Caco-2 (cell line): ENCODE measurements at regions not wholly inside any gene's neighbourhood (a gene's known extent, or its start where the extent isn't known, plus 50 kb on each side); places are given as distances from the start of the nearest gene placed in this dataset.

Source experiments
- BruUV-seq: library from RNA; stranded (reverse); fragments of 400-500 nt; replicated peaks from 2 replicates; lab custom pipeline; 2021; lab: Mats Ljungman, UMichigan
- CTCF ChIA-PET: fragments of 300-600 bp; sonication (Branson Sonifier 250); formaldehyde crosslinking; loops from one replicate; lab custom pipeline; 2022; ENCODE audit warnings: antibody characterized with exemption; lab: Charles Lee
- POLR2A ChIA-PET: fragments of 300-600 bp; sonication (Branson Sonifier 250); formaldehyde crosslinking; loops from one replicate; lab custom pipeline; 2022; ENCODE audit warnings: antibody characterized with exemption; lab: Charles Lee
- DNase-seq, 2 experiments: peaks; one replicate each; pipeline versions ENCODE4 v3.0.0 to v3.0.0-alpha.2; 2020 to 2022
- H3K27me3 ChIP-seq: replicated peaks from 2 replicates; pipeline ENCODE4 v1.6.0; 2011; ENCODE audit warnings: low read length; ENCODE audit not compliant: control insufficient read depth, insufficient read depth
- H3K36me3 ChIP-seq: 2 replicates; pipeline ENCODE4 v1.5.1; 2011; ENCODE audit warnings: low read length; ENCODE audit not compliant: control insufficient read depth, insufficient read depth
- H3K4me1 ChIP-seq: fragments of 250-450 bp; sonication (Bioruptor Pico); 2 replicates; pipeline ENCODE4 v1.5.1; 2020; ENCODE audit warnings: mild to moderate bottlenecking
- H3K4me3 ChIP-seq: 2 replicates; pipeline ENCODE4 v1.5.1; 2011; ENCODE audit warnings: low read depth, mild to moderate bottlenecking, control low read depth, low read length
- H3K9me3 ChIP-seq: fragments of 250-450 bp; sonication (Bioruptor Pico); 2 replicates; pipeline ENCODE4 v1.5.1; 2020; ENCODE audit warnings: mild to moderate bottlenecking, moderate library complexity
- H3K27ac Mint-ChIP-seq: one replicate; pipeline ENCODE4 v1.8.0; 2022; ENCODE audit warnings: mixed read lengths; ENCODE audit not compliant: unreplicated experiment
- H3K27me3 Mint-ChIP-seq: one replicate; pipeline ENCODE4 v1.8.0; 2022; ENCODE audit warnings: mixed read lengths; ENCODE audit not compliant: insufficient read depth, unreplicated experiment
- H3K36me3 Mint-ChIP-seq: one replicate; pipeline ENCODE4 v1.8.0; 2022; ENCODE audit warnings: mild to moderate bottlenecking, mixed read lengths; ENCODE audit not compliant: insufficient read depth, unreplicated experiment
- H3K4me1 Mint-ChIP-seq: one replicate; pipeline ENCODE4 v1.8.0; 2022; ENCODE audit warnings: low read depth, mixed read lengths; ENCODE audit not compliant: unreplicated experiment
- H3K4me3 Mint-ChIP-seq: one replicate; pipeline ENCODE4 v1.8.0; 2022; ENCODE audit warnings: mild to moderate bottlenecking, moderate library complexity, mixed read lengths; ENCODE audit not compliant: unreplicated experiment
- H3K9me3 Mint-ChIP-seq: one replicate; pipeline ENCODE4 v1.8.0; 2022; ENCODE audit warnings: mixed read lengths; ENCODE audit not compliant: unreplicated experiment
- intact Hi-C: fragments of 100-400 bp; cut with micrococcal nuclease; formaldehyde crosslinking; loops from one replicate; pipeline ENCODE4 v1.10.0; 2022; ENCODE audit not compliant: unreplicated experiment
- TF ChIP-seq, protein P1 (sequence below), 2 experiments: fragments of 200-600 bp in 1 of 2; IDR thresholded peaks; 1 replicate in 1 of 2; 2 replicates in 1 of 2; pipeline versions ENCODE4 v1.5.1 to v1.8.0; 2011 to 2022; ENCODE audit warnings: antibody characterized with exemption in 1 of 2, control low read depth in 1 of 2, inconsistent platforms in 1 of 2, low read depth in 1 of 2, low read length in 1 of 2, mild to moderate bottlenecking in 1 of 2, moderate library complexity in 1 of 2; ENCODE audit not compliant: insufficient read depth in 1 of 2, severe bottlenecking in 1 of 2, unreplicated experiment in 1 of 2

DNA sequence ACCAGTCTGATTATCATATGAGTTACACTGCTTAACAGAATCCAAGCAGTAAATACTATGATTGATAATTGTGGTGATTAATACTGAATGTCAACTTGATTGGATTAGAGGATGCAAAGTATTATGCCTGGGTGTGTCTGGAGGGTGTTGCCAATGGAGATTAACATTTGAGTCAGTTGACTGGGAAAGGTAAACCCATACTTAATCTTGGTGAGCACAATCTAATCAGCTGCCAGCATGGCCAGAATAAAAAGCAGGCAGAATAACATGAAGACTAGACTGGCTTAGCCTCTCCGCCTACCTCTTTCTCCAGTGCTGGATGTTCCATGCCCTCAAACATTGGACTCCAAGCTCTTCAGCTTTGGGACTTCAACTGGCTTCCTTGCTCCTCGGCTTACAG, 961.3 kb downstream of the ADGRL3 start:
- no peaks in the 10 kb centered on the region for H3K9me3 Mint-ChIP-seq
- Histone ChIP-seq H3K4me3 (no peak overlapping the region), H3K36me3 (no peaks in the 10 kb centered on the region), H3K4me1 (no peaks in the 10 kb centered on the region), H3K9me3 (no peaks in the 10 kb centered on the region), H3K27me3 (no peaks in the 10 kb centered on the region)
- H3K27ac Mint-ChIP-seq, result no peak overlapping the region
- no peaks in the 10 kb centered on the region for H3K36me3 Mint-ChIP-seq
- no peaks in the 10 kb centered on the region for H3K4me1 Mint-ChIP-seq
- no peaks in the 10 kb centered on the region for H3K27me3 Mint-ChIP-seq
- no TSS peak for BruUV-seq
- CTCF ChIA-PET, result no interaction called here
- DNase-seq, result no peak
- H3K4me3 Mint-ChIP-seq, result no peak overlapping the region
- TF ChIP-seq, protein P1, sequence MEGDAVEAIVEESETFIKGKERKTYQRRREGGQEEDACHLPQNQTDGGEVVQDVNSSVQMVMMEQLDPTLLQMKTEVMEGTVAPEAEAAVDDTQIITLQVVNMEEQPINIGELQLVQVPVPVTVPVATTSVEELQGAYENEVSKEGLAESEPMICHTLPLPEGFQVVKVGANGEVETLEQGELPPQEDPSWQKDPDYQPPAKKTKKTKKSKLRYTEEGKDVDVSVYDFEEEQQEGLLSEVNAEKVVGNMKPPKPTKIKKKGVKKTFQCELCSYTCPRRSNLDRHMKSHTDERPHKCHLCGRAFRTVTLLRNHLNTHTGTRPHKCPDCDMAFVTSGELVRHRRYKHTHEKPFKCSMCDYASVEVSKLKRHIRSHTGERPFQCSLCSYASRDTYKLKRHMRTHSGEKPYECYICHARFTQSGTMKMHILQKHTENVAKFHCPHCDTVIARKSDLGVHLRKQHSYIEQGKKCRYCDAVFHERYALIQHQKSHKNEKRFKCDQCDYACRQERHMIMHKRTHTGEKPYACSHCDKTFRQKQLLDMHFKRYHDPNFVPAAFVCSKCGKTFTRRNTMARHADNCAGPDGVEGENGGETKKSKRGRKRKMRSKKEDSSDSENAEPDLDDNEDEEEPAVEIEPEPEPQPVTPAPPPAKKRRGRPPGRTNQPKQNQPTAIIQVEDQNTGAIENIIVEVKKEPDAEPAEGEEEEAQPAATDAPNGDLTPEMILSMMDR (IDR thresholded peaks at IDR 0.05; ENCODE audit: insufficient read depth in 1 of 2, low read depth in 1 of 2, low read length in 1 of 2, severe bottlenecking in 1 of 2, unreplicated experiment in 1 of 2), result no peak
- intact Hi-C loops, result no loop called here
- POLR2A ChIA-PET, result no interaction called here

DNA sequence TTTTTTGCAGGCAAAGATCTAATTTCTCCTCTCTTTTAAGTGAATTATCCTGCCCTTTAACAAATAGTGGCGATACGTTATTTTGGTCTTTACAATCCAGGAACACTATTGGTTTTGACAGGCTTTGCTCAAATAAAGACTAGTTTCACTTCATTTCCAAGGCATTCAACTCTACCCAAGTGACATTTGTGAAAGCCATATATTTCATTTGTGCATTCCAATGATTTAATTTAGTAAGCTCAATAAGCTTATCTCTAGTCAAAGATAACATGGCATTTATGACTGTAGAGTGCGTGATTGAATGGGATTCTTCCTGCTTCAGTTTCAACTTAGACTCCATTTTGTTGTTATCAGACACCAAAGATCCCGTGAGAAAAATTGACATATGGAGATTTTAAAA, 959.8 kb downstream of the ADGRL3 start:
- Mint-ChIP-seq H3K27ac (no peak overlapping the region), H3K4me3 (no peak overlapping the region), H3K9me3 (no peaks in the 10 kb centered on the region), H3K4me1 (no peaks in the 10 kb centered on the region), H3K36me3 (no peaks in the 10 kb centered on the region), H3K27me3 (no peaks in the 10 kb centered on the region)
- Histone ChIP-seq H3K4me3 (no peak overlapping the region), H3K36me3 (no peaks in the 10 kb centered on the region), H3K4me1 (no peaks in the 10 kb centered on the region), H3K9me3 (no peaks in the 10 kb centered on the region), H3K27me3 (no peaks in the 10 kb centered on the region)
- DNase-seq, result no peak
- CTCF ChIA-PET, result interaction anchor here (0.6 kb wide), 1 partner anchor 813 kb away, joined by 4 read pairs; no protein-coding TSS in a partner anchor
- intact Hi-C loops, result no loop called here
- BruUV-seq, result no TSS peak
- POLR2A ChIA-PET, result no interaction called here
- TF ChIP-seq, protein P1 (IDR thresholded peaks at IDR 0.05; ENCODE audit: insufficient read depth in 1 of 2, low read depth in 1 of 2, low read length in 1 of 2, severe bottlenecking in 1 of 2, unreplicated experiment in 1 of 2), result no peak

DNA sequence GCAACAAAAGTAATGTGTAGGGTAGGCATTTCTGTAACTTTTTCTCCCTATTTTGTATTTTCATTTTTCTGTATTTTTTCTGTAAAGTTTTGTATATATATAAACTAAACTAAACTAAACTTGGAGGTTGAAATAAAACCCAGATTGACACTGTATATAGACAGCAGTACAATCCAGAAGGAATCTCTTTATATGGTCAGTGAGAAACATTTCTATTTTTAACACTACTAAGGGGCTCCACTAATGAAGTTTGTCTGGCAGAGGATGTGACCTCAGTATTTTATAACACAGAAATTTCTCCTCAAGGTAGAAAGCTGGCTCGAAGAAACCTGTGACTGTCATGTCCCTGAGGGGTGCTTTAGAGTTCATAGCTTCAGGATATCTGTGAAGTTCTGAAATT, 959.2 kb downstream of the ADGRL3 start:
- TF ChIP-seq, protein P1 (IDR thresholded peaks at IDR 0.05; ENCODE audit: insufficient read depth in 1 of 2, low read depth in 1 of 2, low read length in 1 of 2, severe bottlenecking in 1 of 2, unreplicated experiment in 1 of 2), result no peak
- CTCF ChIA-PET, result interaction anchor here (0.6 kb wide), 1 partner anchor 813 kb away, joined by 4 read pairs; no protein-coding TSS in a partner anchor

More for the DNA sequence above, 959.2 kb downstream of the ADGRL3 start:
- no peaks in the 10 kb centered on the region for H3K4me1 Mint-ChIP-seq
- Histone ChIP-seq H3K36me3 (no peaks in the 10 kb centered on the region), H3K4me1 (no peaks in the 10 kb centered on the region), H3K4me3 (no peak overlapping the region), H3K27me3 (no peaks in the 10 kb centered on the region), H3K9me3 (no peaks in the 10 kb centered on the region)
- intact Hi-C loops, result no loop called here
- H3K36me3 Mint-ChIP-seq, result no peaks in the 10 kb centered on the region
- DNase-seq, result no peak
- H3K9me3 Mint-ChIP-seq, result no peaks in the 10 kb centered on the region
- no peak overlapping the region for H3K27ac Mint-ChIP-seq
- BruUV-seq, result no TSS peak
- no peaks in the 10 kb centered on the region for H3K27me3 Mint-ChIP-seq
- POLR2A ChIA-PET, result no interaction called here
- H3K4me3 Mint-ChIP-seq, result no peak overlapping the region
